ENCODE measurements at regions not wholly inside any gene's neighbourhood (a gene's known extent, or its start where the extent isn't known, plus 50 kb on each side); places are given as distances from the start of the nearest gene placed in this dataset.

GRCh38 chr5:115386657-115387056 is 90.2 kb upstream of the CCDC112 start:
- TF ChIP-seq CTCF (IDR thresholded peaks at IDR 0.05; ENCODE audit: insufficient read depth, low read length), result no peak
- TF ChIP-seq REST (IDR thresholded peaks at IDR 0.05; ENCODE audit: insufficient replicate concordance, low read depth), result no peak
- TF ChIP-seq POLR2AphosphoS5 (IDR thresholded peaks at IDR 0.05; ENCODE audit: low read depth), result no peak
